Neural cell (in vitro differentiated cells): ENCODE measurements at regions not wholly inside any gene's neighbourhood (a gene's known extent, or its start where the extent isn't known, plus 50 kb on each side); places are given as distances from the start of the nearest gene placed in this dataset.

ENCODE experiments used
- H2AFZ ChIP-seq: fragments of 200-600, 300-800 bp; sonication (generic), shearing (Covaris generic); 2 replicates; pipeline ENCODE4 v1.6.0; 2014; ENCODE audit warnings: low read depth, mild to moderate bottlenecking, antibody characterized with exemption, low read length, moderate library complexity
- H3F3A ChIP-seq: fragments of 200-600 bp; shearing (Covaris generic); 2 replicates; pipeline ENCODE4 v1.6.1; 2016; ENCODE audit warnings: mild to moderate bottlenecking, moderate library complexity, mixed read lengths, antibody characterized with exemption, low read length; ENCODE audit not compliant: insufficient read depth, poor library complexity, severe bottlenecking
- H3K27ac ChIP-seq: fragments of 200-600, 300-800 bp; sonication (generic), shearing (Covaris generic); 2 replicates; pipeline ENCODE4 v1.5.1; 2014; ENCODE audit warnings: mild to moderate bottlenecking, low read length, moderate library complexity
- H3K27me3 ChIP-seq: fragments of 300-800, 200-600 bp; sonication (generic), shearing (Covaris generic); 2 replicates; pipeline ENCODE4 v1.6.0; 2014; ENCODE audit warnings: mild to moderate bottlenecking, low read depth, low read length, moderate library complexity; ENCODE audit not compliant: insufficient read depth
- H3K36me3 ChIP-seq: fragments of 300-800, 200-600 bp; sonication (generic), shearing (Covaris generic); 2 replicates; pipeline ENCODE4 v1.5.1; 2014; ENCODE audit warnings: mild to moderate bottlenecking, antibody characterized with exemption, low read length, moderate library complexity; ENCODE audit not compliant: insufficient read depth
- H3K4me2 ChIP-seq: fragments of 300-800, 200-600 bp; sonication (generic), shearing (Covaris generic); 2 replicates; pipeline ENCODE4 v1.6.0; 2014; ENCODE audit warnings: mild to moderate bottlenecking, low read length
- H3K4me3 ChIP-seq: fragments of 300-800, 200-600 bp; sonication (generic), shearing (Covaris generic); 2 replicates; pipeline ENCODE4 v1.5.1; 2014; ENCODE audit warnings: mild to moderate bottlenecking, low read length, moderate library complexity
- H3K79me2 ChIP-seq: fragments of 200-600 bp; shearing (Covaris generic); replicated peaks from 2 replicates; pipeline ENCODE4 v1.6.0; 2014; ENCODE audit warnings: mild to moderate bottlenecking, low read length, moderate library complexity; ENCODE audit not compliant: insufficient read depth
- H3K9ac ChIP-seq: fragments of 300-800, 200-600 bp; sonication (generic), shearing (Covaris generic); 2 replicates; pipeline ENCODE4 v1.6.1; 2016; ENCODE audit warnings: mild to moderate bottlenecking, low read length, mixed read lengths
- H3K9me2 ChIP-seq: fragments of 200-600 bp; shearing (Covaris generic); 2 replicates; pipeline ENCODE4 v1.6.1; 2016; ENCODE audit warnings: mild to moderate bottlenecking, low read length, mixed read lengths; ENCODE audit not compliant: insufficient read depth
- H3K9me3 ChIP-seq: fragments of 200-600, 300-800 bp; sonication (generic), shearing (Covaris generic); 2 replicates; pipeline ENCODE4 v1.6.1; 2016; ENCODE audit warnings: mild to moderate bottlenecking, mixed run types, low read length, moderate library complexity, mixed read lengths
- H4K20me1 ChIP-seq: fragments of 200-600 bp; shearing (Covaris generic); 2 replicates; pipeline ENCODE4 v1.6.1; 2016; ENCODE audit warnings: mild to moderate bottlenecking, mixed run types; ENCODE audit not compliant: insufficient read depth
- CTCF ChIP-seq: fragments of 450-650 bp; IDR thresholded peaks from 2 replicates; pipeline ENCODE4 v1.5.1; 2014; ENCODE audit warnings: antibody characterized with exemption, mild to moderate bottlenecking, moderate library complexity; ENCODE audit not compliant: poor library complexity, severe bottlenecking
- EP300 ChIP-seq: fragments of 450-650 bp; conservative IDR thresholded peaks from 2 replicates; pipeline ENCODE4 v1.6.1; 2014; ENCODE audit warnings: antibody characterized with exemption, mild to moderate bottlenecking, moderate library complexity; ENCODE audit not compliant: poor library complexity, severe bottlenecking
- EZH2 ChIP-seq: fragments of 200-600, 300-800 bp; shearing (Covaris generic), sonication (generic); IDR thresholded peaks from 2 replicates; pipeline ENCODE4 v1.6.1; 2014; ENCODE audit warnings: antibody characterized with exemption, low read length, borderline replicate concordance, mild to moderate bottlenecking; ENCODE audit not compliant: insufficient read depth, poor library complexity, severe bottlenecking
- MXI1 ChIP-seq: fragments of 450-650 bp; conservative IDR thresholded peaks from 2 replicates; pipeline ENCODE4 v1.6.1; 2014; ENCODE audit warnings: antibody characterized with exemption, mild to moderate bottlenecking; ENCODE audit not compliant: poor library complexity, severe bottlenecking
- POLR2AphosphoS5 ChIP-seq: IDR thresholded peaks from 2 replicates; pipeline ENCODE4 v1.6.1; 2012
- RAD21 ChIP-seq: fragments of 450-650 bp; conservative IDR thresholded peaks from 2 replicates; pipeline ENCODE4 v1.6.1; 2014; ENCODE audit warnings: antibody characterized with exemption, mild to moderate bottlenecking, moderate library complexity
- SMC3 ChIP-seq: fragments of 450-650 bp; conservative IDR thresholded peaks from 2 replicates; pipeline ENCODE4 v1.6.1; 2014; ENCODE audit warnings: antibody characterized with exemption, mild to moderate bottlenecking, moderate library complexity; ENCODE audit not compliant: poor library complexity
- TAF1 ChIP-seq: IDR thresholded peaks from 2 replicates; pipeline ENCODE4 v1.6.1; 2012; ENCODE audit warnings: low read depth

DNA sequence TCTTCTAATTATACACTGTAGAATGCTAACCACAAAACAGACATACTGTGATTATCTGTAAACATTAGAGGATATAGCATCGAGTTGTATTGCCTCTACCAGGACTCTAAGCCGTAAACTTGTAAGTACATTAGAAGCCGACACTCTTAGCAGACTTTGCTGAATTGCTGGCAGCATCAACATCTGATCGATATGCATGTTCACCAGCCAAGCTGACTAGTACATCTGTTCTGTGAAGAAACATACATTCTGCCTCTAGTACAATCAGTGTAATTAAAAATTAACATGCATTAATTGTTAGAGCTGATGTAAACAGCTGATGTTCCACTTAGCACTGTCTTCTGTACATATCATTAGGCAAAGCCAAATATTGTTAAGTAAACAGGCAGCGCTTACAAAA lies 502.2 kb downstream of the NR4A2 start:
- no peaks in the 10 kb centered on the region for H3K9me2 ChIP-seq
- no peaks in the 10 kb centered on the region for H3K79me2 ChIP-seq
- H2AFZ ChIP-seq: no peak overlapping the region
- no peaks in the 10 kb centered on the region for H4K20me1 ChIP-seq
- no peak overlapping the region for H3K4me2 ChIP-seq
- H3K27me3 ChIP-seq: no peaks in the 10 kb centered on the region
- no peak overlapping the region for H3K27ac ChIP-seq
- no peak overlapping the region for H3K9ac ChIP-seq
- no peaks in the 10 kb centered on the region for H3K36me3 ChIP-seq
- no peak for TF ChIP-seq CTCF
- H3K4me3 ChIP-seq: no peak overlapping the region
- H3F3A ChIP-seq: no peaks in the 10 kb centered on the region
- no peaks in the 10 kb centered on the region for H3K9me3 ChIP-seq

DNA sequence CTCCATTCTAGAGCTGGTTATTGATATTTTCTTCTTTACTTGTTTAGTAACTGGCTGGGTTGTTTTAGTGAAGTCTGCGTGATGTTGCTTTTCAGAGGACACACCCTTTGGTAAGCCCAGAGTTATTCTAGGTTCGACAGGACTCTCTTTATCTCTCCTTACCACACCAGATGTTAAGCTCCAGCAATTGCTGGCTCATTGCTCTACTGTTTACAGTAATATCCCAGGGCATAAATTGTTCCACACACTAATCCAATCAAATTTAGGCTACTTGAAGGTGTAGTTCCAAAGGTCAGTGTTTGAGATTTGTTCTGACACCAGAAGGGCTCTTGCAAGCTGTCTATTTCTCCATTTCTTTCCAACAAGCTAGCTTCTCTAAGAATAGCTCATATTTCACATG lies 506.6 kb downstream of the NR4A2 start:
- Histone ChIP-seq H3K9me2 (no peaks in the 10 kb centered on the region), H3F3A (no peaks in the 10 kb centered on the region), H3K79me2 (no peaks in the 10 kb centered on the region), H3K9me3 (no peaks in the 10 kb centered on the region), H2AFZ (no peak overlapping the region), H3K4me2 (no peak overlapping the region), H3K4me3 (no peak overlapping the region), H3K27ac (no peak overlapping the region), H3K36me3 (no peaks in the 10 kb centered on the region), H3K9ac (no peak overlapping the region), H4K20me1 (no peaks in the 10 kb centered on the region), H3K27me3 (no peaks in the 10 kb centered on the region)
- TF ChIP-seq CTCF: no peak
- TF ChIP-seq EP300: no peak
- TF ChIP-seq TAF1: no peak
- TF ChIP-seq MXI1: no peak
- no peak for TF ChIP-seq SMC3

- Histone ChIP-seq H3K9me2 (no peaks in the 10 kb centered on the region), H3K36me3 (no peaks in the 10 kb centered on the region), H3F3A (no peaks in the 10 kb centered on the region), H4K20me1 (no peaks in the 10 kb centered on the region), H2AFZ (no peak overlapping the region), H3K4me2 (no peak overlapping the region), H3K4me3 (no peak overlapping the region), H3K79me2 (no peaks in the 10 kb centered on the region), H3K9me3 (peaks cover 6% of the 10 kb centered on the region), H3K27ac (no peak overlapping the region), H3K27me3 (no peaks in the 10 kb centered on the region), H3K9ac (no peak overlapping the region)
- TF ChIP-seq EZH2: no peak
- TF ChIP-seq CTCF: no peak
- TF ChIP-seq TAF1: no peak
- TF ChIP-seq POLR2AphosphoS5: no peak
- TF ChIP-seq SMC3: no peak
- no peak for TF ChIP-seq EP300
- TF ChIP-seq MXI1: no peak
- TF ChIP-seq RAD21: peak; percentile 19
Observed at GRCh38 chr2:155815851-155816250, 516.7 kb downstream of the NR4A2 start.
